PC-9 (cell line): ENCODE measurements at regions not wholly inside any gene's neighbourhood (a gene's known extent, or its start where the extent isn't known, plus 50 kb on each side); places are given as distances from the start of the nearest gene placed in this dataset.

Source experiments
- EZH2 ChIP-seq: fragments of 200-600 bp; sonication (generic); IDR thresholded peaks from 2 replicates; pipeline ENCODE4 v1.8.0; 2017; ENCODE audit warnings: antibody characterized with exemption, low read depth
- TF ChIP-seq, protein P1 (sequence below): fragments of 200-600 bp; sonication (generic); conservative IDR thresholded peaks from 2 replicates; pipeline ENCODE4 v1.6.1; 2017; ENCODE audit warnings: mixed run types, antibody characterized with exemption, mild to moderate bottlenecking, moderate library complexity

DNA sequence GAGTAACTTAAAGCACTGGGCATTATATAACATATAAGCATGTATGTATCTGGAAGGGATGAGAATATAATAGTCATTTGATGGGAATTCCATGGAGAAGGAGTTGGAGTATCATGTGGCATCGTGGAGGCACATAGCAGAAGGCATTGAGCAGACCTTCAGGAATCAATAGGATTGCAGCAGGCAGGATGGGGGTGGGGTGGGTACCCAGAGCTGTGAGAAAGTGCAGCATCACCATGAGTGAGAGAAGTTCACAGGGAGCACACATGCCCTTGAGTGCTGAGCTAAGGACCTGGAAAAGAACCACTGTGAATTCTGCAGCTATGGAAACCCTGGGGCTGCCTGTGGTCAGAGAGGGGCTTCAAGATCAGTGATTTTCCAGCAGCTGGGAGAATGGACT lies 57.3 kb downstream of the MED10 start:
- TF ChIP-seq, protein P1, sequence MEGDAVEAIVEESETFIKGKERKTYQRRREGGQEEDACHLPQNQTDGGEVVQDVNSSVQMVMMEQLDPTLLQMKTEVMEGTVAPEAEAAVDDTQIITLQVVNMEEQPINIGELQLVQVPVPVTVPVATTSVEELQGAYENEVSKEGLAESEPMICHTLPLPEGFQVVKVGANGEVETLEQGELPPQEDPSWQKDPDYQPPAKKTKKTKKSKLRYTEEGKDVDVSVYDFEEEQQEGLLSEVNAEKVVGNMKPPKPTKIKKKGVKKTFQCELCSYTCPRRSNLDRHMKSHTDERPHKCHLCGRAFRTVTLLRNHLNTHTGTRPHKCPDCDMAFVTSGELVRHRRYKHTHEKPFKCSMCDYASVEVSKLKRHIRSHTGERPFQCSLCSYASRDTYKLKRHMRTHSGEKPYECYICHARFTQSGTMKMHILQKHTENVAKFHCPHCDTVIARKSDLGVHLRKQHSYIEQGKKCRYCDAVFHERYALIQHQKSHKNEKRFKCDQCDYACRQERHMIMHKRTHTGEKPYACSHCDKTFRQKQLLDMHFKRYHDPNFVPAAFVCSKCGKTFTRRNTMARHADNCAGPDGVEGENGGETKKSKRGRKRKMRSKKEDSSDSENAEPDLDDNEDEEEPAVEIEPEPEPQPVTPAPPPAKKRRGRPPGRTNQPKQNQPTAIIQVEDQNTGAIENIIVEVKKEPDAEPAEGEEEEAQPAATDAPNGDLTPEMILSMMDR: no peak
- no peak for TF ChIP-seq EZH2
